NCI-H460 (cell line): ENCODE measurements at regions not wholly inside any gene's neighbourhood (a gene's known extent, or its start where the extent isn't known, plus 50 kb on each side); places are given as distances from the start of the nearest gene placed in this dataset.

ENCODE experiments used
- DNase-seq: peaks from one replicate; pipeline ENCODE4 v3.0.0-alpha.2; 2016; ENCODE audit warnings: low read depth; ENCODE audit errors: extremely low read depth
- small RNA-seq, 2 experiments: library from RNA; depleted of rRNA; stranded (forward); fragments of <200 nt; gene quantifications; one replicate each; pipeline ENCODE3, GENCODE V24; 2014

GRCh38 chr5:153432583-153432982, 57.9 kb upstream of the GRIA1 start:
- DNase-seq = no peak

GRCh38 chr5:153437251-153437650, 53.2 kb upstream of the GRIA1 start:
- no peak for DNase-seq

GRCh38 chr5:153439130-153439529, 51.3 kb upstream of the GRIA1 start:
- DNase-seq = no peak

Small RNAs in the stretch of these regions (small RNA-seq; reads per million reads assigned to genes)
- gene AC008571.1 = 0 reads per million in 2 experiments
